GM12872 (cell line): ENCODE measurements at regions not wholly inside any gene's neighbourhood (a gene's known extent, or its start where the extent isn't known, plus 50 kb on each side); places are given as distances from the start of the nearest gene placed in this dataset.

Source experiments
- TF ChIP-seq, protein P1 (sequence below): IDR thresholded peaks from 3 replicates; pipeline ENCODE4 v1.5.1; 2011; ENCODE audit warnings: low read depth, mild to moderate bottlenecking, low read length, moderate library complexity; ENCODE audit not compliant: insufficient read depth

DNA sequence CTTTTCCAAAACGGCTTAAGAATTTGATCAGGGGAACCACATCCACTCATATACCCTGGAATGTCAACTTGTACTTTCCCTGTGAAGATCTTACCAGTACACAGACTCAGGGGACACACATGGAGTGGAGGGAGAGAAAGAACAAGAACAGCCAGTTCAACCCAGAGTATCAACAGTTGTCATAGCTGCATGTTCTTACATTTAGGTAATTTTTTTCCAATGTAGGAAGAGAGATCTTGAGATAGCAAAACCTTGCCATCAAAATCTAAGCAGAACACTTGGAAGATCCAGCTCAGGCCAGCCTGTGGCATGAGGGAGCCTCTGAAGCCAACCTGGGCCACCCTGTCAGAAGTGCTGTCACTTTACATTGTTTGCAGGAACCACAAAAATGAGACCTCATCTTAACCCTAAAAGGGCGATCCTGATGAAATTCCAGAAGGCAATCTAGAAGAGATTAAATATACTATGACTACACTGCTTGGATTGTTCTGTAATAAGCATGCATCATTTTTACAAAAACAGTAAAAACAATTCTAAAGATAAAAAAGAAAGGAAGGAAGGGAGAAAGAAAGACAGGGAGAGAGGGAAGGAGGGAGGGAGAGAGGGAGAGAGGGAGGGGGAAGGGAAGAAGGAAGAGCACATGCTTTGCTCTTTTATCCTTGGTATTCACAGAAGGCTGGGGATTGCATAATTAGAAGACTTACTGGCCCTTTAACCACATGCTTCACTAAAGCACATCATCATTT lies 124.7 kb upstream of the TCF21 start:
- TF ChIP-seq, protein P1, sequence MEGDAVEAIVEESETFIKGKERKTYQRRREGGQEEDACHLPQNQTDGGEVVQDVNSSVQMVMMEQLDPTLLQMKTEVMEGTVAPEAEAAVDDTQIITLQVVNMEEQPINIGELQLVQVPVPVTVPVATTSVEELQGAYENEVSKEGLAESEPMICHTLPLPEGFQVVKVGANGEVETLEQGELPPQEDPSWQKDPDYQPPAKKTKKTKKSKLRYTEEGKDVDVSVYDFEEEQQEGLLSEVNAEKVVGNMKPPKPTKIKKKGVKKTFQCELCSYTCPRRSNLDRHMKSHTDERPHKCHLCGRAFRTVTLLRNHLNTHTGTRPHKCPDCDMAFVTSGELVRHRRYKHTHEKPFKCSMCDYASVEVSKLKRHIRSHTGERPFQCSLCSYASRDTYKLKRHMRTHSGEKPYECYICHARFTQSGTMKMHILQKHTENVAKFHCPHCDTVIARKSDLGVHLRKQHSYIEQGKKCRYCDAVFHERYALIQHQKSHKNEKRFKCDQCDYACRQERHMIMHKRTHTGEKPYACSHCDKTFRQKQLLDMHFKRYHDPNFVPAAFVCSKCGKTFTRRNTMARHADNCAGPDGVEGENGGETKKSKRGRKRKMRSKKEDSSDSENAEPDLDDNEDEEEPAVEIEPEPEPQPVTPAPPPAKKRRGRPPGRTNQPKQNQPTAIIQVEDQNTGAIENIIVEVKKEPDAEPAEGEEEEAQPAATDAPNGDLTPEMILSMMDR, result no peak

DNA sequence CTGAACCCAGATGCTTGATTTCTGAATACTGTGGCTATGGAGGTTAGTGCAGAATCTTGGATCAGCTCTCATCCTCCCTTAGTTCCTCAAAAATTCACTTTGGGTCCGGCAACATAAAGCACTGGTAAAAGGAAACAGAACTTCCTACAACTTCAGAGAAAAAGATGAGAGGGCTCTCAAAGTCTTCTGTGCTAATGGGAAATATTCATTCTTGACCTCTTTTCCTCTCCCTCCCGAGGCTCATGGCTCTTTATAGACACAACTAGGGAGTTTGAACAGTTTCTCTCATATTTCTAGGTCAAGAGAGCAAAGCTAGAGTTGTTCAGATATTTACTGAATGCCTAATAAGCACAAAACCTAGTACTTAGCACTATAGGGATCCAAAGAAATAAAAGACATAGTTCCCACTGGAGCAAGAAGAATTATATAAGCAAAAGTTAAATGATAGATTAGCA lies 124.1 kb upstream of the TCF21 start:
- TF ChIP-seq, protein P1, result no peak

DNA sequence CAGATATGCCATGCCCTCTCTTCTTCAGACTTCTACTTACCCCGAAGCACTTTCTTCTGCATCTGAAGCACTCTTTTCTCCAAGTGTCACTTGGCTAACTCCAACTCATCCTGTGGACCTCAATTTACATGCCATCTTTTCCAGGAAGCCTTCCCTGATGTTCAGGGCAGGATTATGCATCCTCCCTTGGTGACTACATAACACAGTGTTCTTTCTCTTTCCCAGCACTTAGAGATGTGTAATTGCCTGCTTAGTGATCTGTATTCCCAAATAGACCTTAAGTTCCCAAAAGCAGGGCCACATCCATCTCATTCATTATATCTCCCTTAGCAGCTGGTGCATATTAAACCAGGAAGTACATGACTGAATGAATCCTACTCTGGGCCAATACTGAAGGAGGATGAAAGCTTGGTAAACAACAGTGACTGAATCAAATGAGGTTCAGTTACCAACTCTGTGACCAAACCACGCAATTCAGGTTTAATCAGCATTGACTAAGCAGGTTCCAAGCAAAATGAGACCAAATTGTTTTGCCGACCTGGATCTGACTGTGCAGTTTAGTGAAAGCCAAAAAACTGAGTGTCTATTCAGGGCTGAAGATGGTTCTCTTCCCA lies 121.4 kb upstream of the TCF21 start:
- TF ChIP-seq, protein P1, result no peak

DNA sequence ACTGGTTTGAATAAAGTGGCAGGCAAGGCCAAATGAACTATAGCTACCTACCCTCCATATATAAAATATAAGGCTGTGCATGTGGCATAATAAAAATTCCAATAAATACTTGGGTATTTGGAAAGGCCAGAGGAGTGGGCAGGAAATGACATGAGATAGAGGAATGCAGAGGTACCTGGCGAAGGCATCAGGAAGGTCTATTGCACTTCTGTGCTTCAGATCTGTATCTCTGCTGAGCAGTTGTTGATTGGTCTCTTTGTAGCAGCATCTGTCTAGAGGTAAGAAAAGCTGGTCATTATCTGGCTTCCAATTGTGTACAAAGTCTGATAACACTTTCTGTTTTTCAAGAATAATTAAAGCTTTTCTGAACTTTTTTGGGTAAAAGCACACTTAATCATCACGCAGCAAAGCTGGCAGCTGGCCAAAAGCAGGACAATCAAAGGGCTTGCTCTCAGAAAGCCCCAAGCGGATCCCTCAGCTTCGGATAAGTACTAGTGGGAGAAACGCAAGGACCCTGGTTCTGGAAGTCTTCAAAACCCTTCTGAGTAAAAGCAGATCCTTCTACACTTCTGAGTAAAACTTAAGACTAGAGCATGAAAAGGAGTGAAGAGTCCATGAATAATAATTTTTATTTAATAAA lies 120.1 kb upstream of the TCF21 start:
- TF ChIP-seq, protein P1, result no peak

DNA sequence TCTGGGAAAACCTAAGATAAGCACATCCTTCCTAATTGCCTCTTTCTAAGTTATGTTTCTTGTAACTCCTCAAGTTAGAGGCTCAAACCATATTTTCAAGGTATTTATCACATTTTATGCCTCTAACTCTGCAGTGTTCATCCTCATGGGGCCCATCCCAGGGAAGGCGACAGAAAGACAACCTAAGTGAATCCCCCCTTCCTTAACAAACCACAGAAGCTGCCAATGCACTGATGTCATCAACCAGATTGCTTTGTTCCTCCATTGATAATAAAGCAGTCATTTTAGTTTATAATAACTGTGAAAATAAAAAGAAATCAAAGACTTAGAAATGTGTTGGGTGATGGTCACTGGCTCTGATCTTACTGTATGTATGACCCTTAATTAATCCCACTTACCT lies 119.5 kb upstream of the TCF21 start:
- TF ChIP-seq, protein P1, result no peak

DNA sequence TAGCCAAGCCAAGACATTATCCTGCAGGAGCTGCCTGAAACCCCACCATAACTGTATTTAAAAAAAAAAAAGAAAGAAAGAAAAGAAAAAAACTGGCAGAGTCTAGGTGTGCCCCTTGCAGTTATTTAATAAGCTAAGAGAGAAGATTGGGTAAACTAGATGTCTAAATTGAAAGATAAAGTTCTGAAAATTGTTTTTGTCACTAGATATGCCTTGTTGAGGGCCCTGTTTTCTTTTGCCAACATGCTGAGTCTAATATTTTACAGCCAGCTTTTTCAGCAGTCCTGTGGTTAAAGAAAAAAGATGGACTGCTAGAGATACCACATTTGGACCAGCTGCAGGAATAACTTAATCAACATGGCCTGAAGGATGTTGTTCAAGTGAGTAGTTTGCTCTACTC lies 116.3 kb upstream of the TCF21 start:
- TF ChIP-seq, protein P1, result no peak

DNA sequence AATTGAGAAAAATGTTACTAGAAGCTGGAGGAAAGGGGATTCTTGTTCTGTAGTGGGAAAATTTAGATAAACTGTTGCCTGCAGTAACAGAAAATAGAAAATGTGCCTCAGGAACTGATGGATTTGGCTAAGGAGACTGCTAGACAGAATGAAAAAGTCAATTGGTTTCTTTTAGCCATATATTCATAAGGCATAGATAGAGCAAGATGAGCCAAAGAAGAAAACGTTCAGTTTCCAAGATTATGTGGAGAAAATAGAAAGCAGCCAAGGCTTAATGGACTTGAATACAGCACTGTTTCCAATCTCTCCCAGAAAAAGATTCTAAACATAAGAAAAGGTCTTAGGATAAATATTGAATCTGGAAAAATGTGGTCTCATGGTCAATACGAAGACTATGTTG lies 115.1 kb upstream of the TCF21 start:
- TF ChIP-seq, protein P1, result no peak
